ENCODE measurements at regions not wholly inside any gene's neighbourhood (a gene's known extent, or its start where the extent isn't known, plus 50 kb on each side); places are given as distances from the start of the nearest gene placed in this dataset.

GRCh38 chr10:83083831-83084230 is 1055.5 kb upstream of the GHITM start:
- Histone ChIP-seq H3K4me1 (ENCODE audit: control insufficient read depth in 1 of 2, insufficient read depth in 2 of 2, low read length in 2 of 2) (no peaks in the 10 kb centered on the region), H2AFZ (ENCODE audit: low read depth, low read length, poor library complexity, severe bottlenecking) (no peak overlapping the region), H3K4me2 (ENCODE audit: low read length) (no peak overlapping the region), H3K9me2 (ENCODE audit: insufficient read depth) (no peaks in the 10 kb centered on the region), H3K27ac (ENCODE audit: low read depth, low read length) (no peak overlapping the region), H3K4me3 (replicated peaks in 1 of 2; ENCODE audit: low read depth in 1 of 2, low read length in 2 of 2) (no peak overlapping the region), H3K9me3 (ENCODE audit: control insufficient read depth in 1 of 2, insufficient read depth in 1 of 2, low read depth in 1 of 2, low read length in 2 of 2) (peaks cover 12 to 20% of the 10 kb centered on the region in 2 experiments; a peak in 3 of 4 replicates), H3K27me3 (ENCODE audit: insufficient read depth, low read length) (no peaks in the 10 kb centered on the region), H3K9ac (ENCODE audit: low read length) (no peak overlapping the region), H3K79me2 (ENCODE audit: insufficient read depth, low read length) (no peaks in the 10 kb centered on the region), H4K20me1 (ENCODE audit: insufficient read depth) (no peaks in the 10 kb centered on the region), H3K36me3 (ENCODE audit: control insufficient read depth in 1 of 2, insufficient read depth in 2 of 2, low read length in 2 of 2) (no peaks in the 10 kb centered on the region)
- ATAC-seq (no peak), DNase-seq (ENCODE audit: low read depth, low spot score) (no peak)
- RAD21 ChIA-PET (ENCODE audit: low non-redundant PET in 1 of 2, low total read pairs in 2 of 2, uncharacterized antibody in 2 of 2, unreplicated experiment in 2 of 2), result no interaction called here
- BruUV-seq (replicated peaks), result no TSS peak
- POLR2A ChIA-PET, result no interaction called here
- TF ChIP-seq RAD21 (IDR thresholded peaks at IDR 0.05; ENCODE audit: low read depth) (no peak), ZFX (IDR thresholded peaks at IDR 0.05) (no peak), EZH2 (IDR thresholded peaks at IDR 0.05) (no peak), YY1 (IDR thresholded peaks at IDR 0.05; ENCODE audit: extremely low read depth, insufficient replicate concordance, low read depth, low read length) (no peak)
- CTCF ChIA-PET, result no interaction called here
- intact Hi-C loops (cut with micrococcal nuclease), result no loop called here

- H3K9me2 ChIP-seq (ENCODE audit: insufficient read depth), result no peaks in the 10 kb centered on the region
- no TSS peak for BruUV-seq (replicated peaks)
- H3K79me2 ChIP-seq (ENCODE audit: insufficient read depth, low read length), result no peaks in the 10 kb centered on the region
- H2AFZ ChIP-seq (ENCODE audit: low read depth, low read length, poor library complexity, severe bottlenecking), result no peak overlapping the region
- H4K20me1 ChIP-seq (ENCODE audit: insufficient read depth), result no peaks in the 10 kb centered on the region
- no peak overlapping the region for H3K9ac ChIP-seq (ENCODE audit: low read length)
- DNase-seq (ENCODE audit: low read depth, low spot score) (no peak), ATAC-seq (no peak)
- no peak overlapping the region for H3K27ac ChIP-seq (ENCODE audit: low read depth, low read length)
- H3K27me3 ChIP-seq (ENCODE audit: insufficient read depth, low read length), result no peaks in the 10 kb centered on the region
- intact Hi-C loops (cut with micrococcal nuclease), result no loop called here
- no peaks in the 10 kb centered on the region for H3K4me1 ChIP-seq (ENCODE audit: control insufficient read depth in 1 of 2, insufficient read depth in 2 of 2, low read length in 2 of 2)
- ChIA-PET POLR2A (no interaction called here), RAD21 (ENCODE audit: low non-redundant PET in 1 of 2, low total read pairs in 2 of 2, uncharacterized antibody in 2 of 2, unreplicated experiment in 2 of 2) (no interaction called here), CTCF (no interaction called here)
- no peak overlapping the region for H3K4me3 ChIP-seq (replicated peaks in 1 of 2; ENCODE audit: low read depth in 1 of 2, low read length in 2 of 2)
- peaks cover 5 to 7% of the 10 kb centered on the region in 2 experiments; a peak in 3 of 4 replicates for H3K9me3 ChIP-seq (ENCODE audit: control insufficient read depth in 1 of 2, insufficient read depth in 1 of 2, low read depth in 1 of 2, low read length in 2 of 2)
- H3K36me3 ChIP-seq (ENCODE audit: control insufficient read depth in 1 of 2, insufficient read depth in 2 of 2, low read length in 2 of 2), result no peaks in the 10 kb centered on the region
- no peak overlapping the region for H3K4me2 ChIP-seq (ENCODE audit: low read length)
- no peak for TF ChIP-seq SIN3A (IDR thresholded peaks at IDR 0.05; ENCODE audit: low read depth)
- TF ChIP-seq CEBPB (IDR thresholded peaks at IDR 0.05; ENCODE audit: low read depth), result no peak
- no peak for TF ChIP-seq CBX3 (IDR thresholded peaks at IDR 0.05; ENCODE audit: low read depth)
- TF ChIP-seq CTCF (IDR thresholded peaks at IDR 0.05 in 2 of 3, conservative IDR thresholded peaks at IDR 0.05 in 1 of 3; ENCODE audit: borderline replicate concordance in 1 of 3, insufficient read depth in 1 of 3, low read depth in 2 of 3, low read length in 2 of 3), result no peak
- no peak for TF ChIP-seq ZFX (IDR thresholded peaks at IDR 0.05)
- no peak for TF ChIP-seq REST (IDR thresholded peaks at IDR 0.05; ENCODE audit: low read depth)
- TF ChIP-seq JUND (IDR thresholded peaks at IDR 0.05), result no peak
- TF ChIP-seq EZH2 (IDR thresholded peaks at IDR 0.05), result no peak
- TF ChIP-seq ELF1 (IDR thresholded peaks at IDR 0.05; ENCODE audit: borderline replicate concordance, low read depth), result no peak
- TF ChIP-seq POLR2A (IDR thresholded peaks at IDR 0.05; ENCODE audit: borderline replicate concordance, extremely low read depth, insufficient read depth, insufficient read length), result no peak
- no peak for TF ChIP-seq SRF (IDR thresholded peaks at IDR 0.05; ENCODE audit: low read depth)
- TF ChIP-seq POLR2AphosphoS5 (IDR thresholded peaks at IDR 0.05; ENCODE audit: low read depth, low read length), result no peak
- no peak for TF ChIP-seq FOSL1 (IDR thresholded peaks at IDR 0.05; ENCODE audit: low read depth)
- no peak for TF ChIP-seq ZNF274 (IDR thresholded peaks at IDR 0.05; ENCODE audit: low read depth, low read length)
- TF ChIP-seq YY1 (IDR thresholded peaks at IDR 0.05; ENCODE audit: extremely low read depth, insufficient replicate concordance, low read depth, low read length), result no peak
Measured at GRCh38 chr10:83089335-83089734, 1050.0 kb upstream of the GHITM start.

All from HCT116 (cell line).